ENCODE measurements at regions not wholly inside any gene's neighbourhood (a gene's known extent, or its start where the extent isn't known, plus 50 kb on each side); places are given as distances from the start of the nearest gene placed in this dataset.

DNA sequence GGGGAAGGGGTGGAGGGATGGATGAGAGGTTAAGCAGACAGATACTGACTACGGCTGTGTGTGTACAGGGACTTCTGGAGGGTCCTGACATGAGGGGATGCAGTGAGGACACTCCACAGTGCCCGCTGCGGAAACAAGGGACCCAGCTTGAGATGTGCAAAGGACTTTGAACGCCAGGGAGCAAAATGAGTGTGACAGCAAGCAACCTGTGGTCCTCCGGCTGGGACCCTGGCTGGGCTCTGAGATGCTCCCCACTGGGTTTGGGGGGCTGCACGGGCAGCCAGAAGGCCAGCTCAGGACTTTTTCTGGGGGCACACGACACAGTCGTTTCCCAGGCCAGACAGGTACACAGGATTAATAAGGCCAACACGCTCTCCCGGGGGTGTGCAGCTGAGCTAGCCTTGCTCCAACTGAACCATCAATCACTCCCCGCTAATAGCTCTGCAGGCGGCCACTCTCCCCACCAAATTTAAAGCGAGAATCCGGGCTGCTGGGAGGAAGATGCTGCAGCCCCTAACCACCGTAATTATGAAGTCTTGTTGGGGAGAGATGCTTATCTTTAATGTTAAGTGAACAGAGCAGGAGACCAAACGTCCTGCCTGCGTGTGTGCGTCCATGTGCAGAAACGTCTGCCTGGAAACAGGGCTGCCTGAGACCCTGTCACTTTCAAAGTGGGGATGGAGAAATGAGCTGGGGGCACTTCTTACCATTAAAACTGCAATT lies 51.6 kb upstream of the DLK1 start:
- no peak for DNase-seq (ENCODE audit: low read depth)

DNA sequence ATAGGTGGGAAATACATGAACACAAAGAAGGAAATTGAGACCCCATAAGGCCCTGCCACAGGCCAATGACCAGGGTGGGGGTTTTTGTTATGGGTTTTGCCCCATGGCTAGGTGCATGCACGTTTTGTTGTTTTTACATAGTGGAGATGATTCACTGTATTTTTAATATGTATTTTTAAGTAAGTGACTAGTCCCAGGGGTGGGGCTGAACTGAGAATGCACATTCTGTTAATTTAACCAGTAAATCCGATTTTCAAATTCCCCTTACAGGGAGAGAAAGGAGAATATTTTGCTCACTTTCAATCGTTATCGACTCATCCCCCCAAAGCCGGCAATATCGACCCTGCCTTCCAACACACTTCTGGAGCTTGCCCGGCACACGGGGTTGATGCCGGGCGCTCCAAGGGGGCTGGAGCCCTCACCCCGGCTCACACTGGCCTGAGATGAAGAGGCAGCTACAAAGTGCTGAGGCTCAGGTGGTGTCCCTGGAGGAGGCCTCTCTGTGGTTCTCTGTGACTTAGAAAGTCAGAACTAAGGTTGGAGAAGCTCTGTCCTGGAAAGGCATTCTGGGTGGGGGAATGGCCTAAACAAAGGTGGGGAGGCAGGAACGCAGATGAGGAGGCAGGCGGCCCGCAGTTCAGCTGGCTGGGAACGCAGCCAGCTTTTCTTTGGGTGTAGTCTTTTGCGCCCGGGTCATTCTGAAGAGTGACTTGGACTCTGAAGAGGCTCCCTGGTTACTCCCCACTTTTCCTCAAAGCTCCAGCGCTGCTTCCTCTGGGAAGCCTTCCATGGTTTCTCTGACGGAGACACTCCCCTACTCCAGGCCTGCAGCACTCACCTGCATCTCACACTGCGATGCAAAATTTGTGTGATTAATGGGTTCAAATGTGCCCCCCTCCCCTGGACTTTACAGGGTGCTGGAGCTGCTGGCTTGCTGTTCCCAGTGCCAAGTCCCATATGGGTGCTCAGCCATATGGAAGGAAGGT lies 50.7 kb upstream of the DLK1 start:
- no peak for DNase-seq (ENCODE audit: low read depth)

Data from stimulated activated CD4-positive, alpha-beta T cell treated with anti-CD3 and anti-CD28 coated beads, Interleukin-2, amount 100 ng/mL, for 4 hours (primary cell).